Suprapubic skin (tissue), 4 donors: ENCODE measurements at regions not wholly inside any gene's neighbourhood (a gene's known extent, or its start where the extent isn't known, plus 50 kb on each side); places are given as distances from the start of the nearest gene placed in this dataset.

Experiments
- DNase-seq, 2 donors: peaks; one replicate each; pipeline ENCODE4 v3.0.0-alpha.2; 2019; ENCODE audit warnings: low spot score in 2 of 2
- H3K27ac ChIP-seq: fragments of 200-600 bp; sonication (generic); one replicate; pipeline ENCODE4 v1.5.1; 2019
- H3K27me3 ChIP-seq: fragments of 200-600 bp; sonication (generic); one replicate; pipeline ENCODE4 v1.5.1; 2019
- H3K36me3 ChIP-seq: fragments of 200-600 bp; sonication (generic); one replicate; pipeline ENCODE4 v1.5.1; 2019
- H3K4me1 ChIP-seq: fragments of 200-600 bp; sonication (generic); one replicate; pipeline ENCODE4 v1.5.1; 2019
- H3K4me3 ChIP-seq: fragments of 200-600 bp; sonication (generic); one replicate; pipeline ENCODE4 v1.5.1; 2019; ENCODE audit warnings: mild to moderate bottlenecking
- H3K9me3 ChIP-seq: fragments of 200-600 bp; sonication (generic); one replicate; pipeline ENCODE4 v1.5.1; 2019
- CTCF ChIP-seq, 2 donors: fragments of 200-600 bp in 1 of 2; fragments of 450-650 bp in 1 of 2; sonication (generic) in 1 of 2; IDR thresholded peaks; one replicate each; pipeline ENCODE4 v1.5.1; 2016 to 2019; ENCODE audit warnings: antibody characterized with exemption in 2 of 2, mild to moderate bottlenecking in 1 of 2, moderate library complexity in 1 of 2
- EP300 ChIP-seq: sonication (generic); formaldehyde crosslinking; IDR thresholded peaks from one replicate; pipeline ENCODE4 v1.6.1; 2017; ENCODE audit warnings: antibody characterized with exemption
- POLR2A ChIP-seq, 2 donors: fragments of 450-650 bp; IDR thresholded peaks; one replicate each; pipeline ENCODE4 v1.6.1; 2017; ENCODE audit warnings: antibody characterized with exemption in 2 of 2, mild to moderate bottlenecking in 2 of 2, moderate library complexity in 2 of 2
- POLR2AphosphoS5 ChIP-seq, 3 donors: sonication (generic); formaldehyde crosslinking; IDR thresholded peaks; one replicate each; pipeline ENCODE4 v1.6.1; 2017; ENCODE audit warnings: antibody characterized with exemption in 3 of 3
- WGBS: methylation state at CpG from one replicate; pipeline ENCODE4 v1.1.5; 2018; 5-methylcytosine and 5-hydroxymethylcytosine counted together

GRCh38 chr1:187985145-187985896 is 1156.6 kb downstream of the PLA2G4A start:
- WGBS, result 80% methylated on average over 4 of the region's 4 CpGs
- no peak overlapping the region for H3K4me3 ChIP-seq
- no peaks in the 10 kb centered on the region for H3K27me3 ChIP-seq
- H3K9me3 ChIP-seq, result no peaks in the 10 kb centered on the region
- no peaks in the 10 kb centered on the region for H3K4me1 ChIP-seq
- no peak for DNase-seq
- no peak overlapping the region for H3K27ac ChIP-seq
- H3K36me3 ChIP-seq, result no peaks in the 10 kb centered on the region
- TF ChIP-seq EP300, result no peak
- no peak for TF ChIP-seq POLR2AphosphoS5 (IDR thresholded peaks at IDR 0.05)
- no peak for TF ChIP-seq CTCF (IDR thresholded peaks at IDR 0.05)
- no peak for TF ChIP-seq POLR2A (IDR thresholded peaks at IDR 0.05)

GRCh38 chr1:187985897-187986654 is 1157.3 kb downstream of the PLA2G4A start:
- WGBS, result 81% methylated on average over 3 of the region's 3 CpGs

GRCh38 chr1:187987236-187987776 is 1158.6 kb downstream of the PLA2G4A start:
- no peaks in the 10 kb centered on the region for H3K9me3 ChIP-seq
- 92% methylated on average over 1 of the region's 1 CpG for whole genome bisulfite sequencing
- DNase-seq, result no peak
- no peaks in the 10 kb centered on the region for H3K36me3 ChIP-seq
- no peak for TF ChIP-seq EP300
- TF ChIP-seq POLR2AphosphoS5 (IDR thresholded peaks at IDR 0.05), result no peak
- no peak for TF ChIP-seq POLR2A (IDR thresholded peaks at IDR 0.05)
- TF ChIP-seq CTCF (IDR thresholded peaks at IDR 0.05), result no peak
- H3K27ac ChIP-seq, result no peak overlapping the region
- no peak overlapping the region for H3K4me3 ChIP-seq
- H3K27me3 ChIP-seq, result no peaks in the 10 kb centered on the region
- no peaks in the 10 kb centered on the region for H3K4me1 ChIP-seq

More at GRCh38 chr1:187985897-187986654, 1157.3 kb downstream of the PLA2G4A start:
- no peak overlapping the region for H3K4me3 ChIP-seq
- H3K4me1 ChIP-seq, result no peaks in the 10 kb centered on the region
- no peaks in the 10 kb centered on the region for H3K9me3 ChIP-seq
- DNase-seq, result no peak
- H3K27ac ChIP-seq, result no peak overlapping the region
- H3K27me3 ChIP-seq, result no peaks in the 10 kb centered on the region
- no peaks in the 10 kb centered on the region for H3K36me3 ChIP-seq
- TF ChIP-seq EP300 (no peak), CTCF (IDR thresholded peaks at IDR 0.05) (no peak)

GRCh38 chr1:187991944-187992343 is 1163.2 kb downstream of the PLA2G4A start:
- Histone ChIP-seq H3K36me3 (no peaks in the 10 kb centered on the region), H3K4me1 (no peaks in the 10 kb centered on the region), H3K4me3 (no peak overlapping the region), H3K27me3 (no peaks in the 10 kb centered on the region), H3K27ac (no peak overlapping the region), H3K9me3 (no peaks in the 10 kb centered on the region)
- TF ChIP-seq POLR2A (IDR thresholded peaks at IDR 0.05) (no peak), CTCF (IDR thresholded peaks at IDR 0.05) (no peak), POLR2AphosphoS5 (IDR thresholded peaks at IDR 0.05) (no peak), EP300 (no peak)
- DNase-seq, result no peak

- no peaks in the 10 kb centered on the region for H3K4me1 ChIP-seq
- H3K27ac ChIP-seq, result no peak overlapping the region
- TF ChIP-seq CTCF (IDR thresholded peaks at IDR 0.05), result no peak
- no peak for TF ChIP-seq POLR2A (IDR thresholded peaks at IDR 0.05)
- no peak for TF ChIP-seq EP300
- no peak for TF ChIP-seq POLR2AphosphoS5 (IDR thresholded peaks at IDR 0.05)
- no peaks in the 10 kb centered on the region for H3K27me3 ChIP-seq
- H3K4me3 ChIP-seq, result no peak overlapping the region
- H3K36me3 ChIP-seq, result no peaks in the 10 kb centered on the region
- DNase-seq, result no peak
- H3K9me3 ChIP-seq, result no peaks in the 10 kb centered on the region
These were observed 1168.0 kb downstream of the PLA2G4A start for GRCh38 chr1:187996780-187997179.
